SH-SY5Y (cell line): ENCODE measurements at regions not wholly inside any gene's neighbourhood (a gene's known extent, or its start where the extent isn't known, plus 50 kb on each side); places are given as distances from the start of the nearest gene placed in this dataset.

Experiments used
- GATA2 ChIP-seq: IDR thresholded peaks from 2 replicates; pipeline ENCODE4 v1.6.1; 2011; ENCODE audit warnings: mild to moderate bottlenecking, low read depth, low read length
- GATA3 ChIP-seq: IDR thresholded peaks from 2 replicates; pipeline ENCODE4 v1.6.1; 2011; ENCODE audit warnings: low read depth, mild to moderate bottlenecking, low read length, moderate library complexity

DNA sequence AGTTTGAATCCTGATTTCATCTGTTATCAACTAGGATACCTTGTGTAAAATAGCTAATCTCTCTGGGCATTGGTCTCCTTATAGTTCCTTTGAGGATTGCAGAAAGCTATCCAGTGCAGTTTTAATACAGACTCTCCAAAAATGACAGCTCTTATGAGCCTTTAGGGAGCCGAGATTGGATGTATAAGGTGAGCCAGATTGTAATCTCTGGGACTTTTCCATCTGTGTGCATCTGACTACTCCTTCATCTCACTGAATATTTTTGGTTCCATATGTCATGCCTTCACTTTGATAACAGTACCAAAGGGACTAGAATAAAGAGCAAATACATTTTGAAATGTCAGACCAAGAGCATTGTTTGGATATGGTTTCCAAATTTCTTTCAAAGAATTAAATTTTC, 367.2 kb downstream of the TMEM232 start:
- TF ChIP-seq GATA2 = no peak
- TF ChIP-seq GATA3 = no peak
